ENCODE measurements at regions not wholly inside any gene's neighbourhood (a gene's known extent, or its start where the extent isn't known, plus 50 kb on each side); places are given as distances from the start of the nearest gene placed in this dataset.
A peak's percentile ranks its signal among the peaks of the same experiment; 100 is the strongest.

- TF ChIP-seq CTCF (IDR thresholded peaks at IDR 0.05; ENCODE audit: insufficient read depth, low read length, poor library complexity, severe bottlenecking): no peak
- DNase-seq (ENCODE audit: low read depth): no peak
- H3K36me3 ChIP-seq (ENCODE audit: control insufficient read depth, insufficient read depth, low read length): no peaks in the 10 kb centered on the region
- H3K27me3 ChIP-seq (ENCODE audit: control insufficient read depth, insufficient read depth, low read length): no peaks in the 10 kb centered on the region
- no peak overlapping the region for H3K4me3 ChIP-seq (ENCODE audit: low read depth, low read length)
These were observed 56.7 kb upstream of the ADGRL3 start for GRCh38 chr4:61143461-61143860.

GRCh38 chr4:61149278-61149677, 50.8 kb upstream of the ADGRL3 start:
- H3K36me3 ChIP-seq (ENCODE audit: control insufficient read depth, insufficient read depth, low read length): no peaks in the 10 kb centered on the region
- peak; percentile 1 for DNase-seq (ENCODE audit: low read depth)
- no peak for TF ChIP-seq CTCF (IDR thresholded peaks at IDR 0.05; ENCODE audit: insufficient read depth, low read length, poor library complexity, severe bottlenecking)
- no peak overlapping the region for H3K4me3 ChIP-seq (ENCODE audit: low read depth, low read length)
- H3K27me3 ChIP-seq (ENCODE audit: control insufficient read depth, insufficient read depth, low read length): no peaks in the 10 kb centered on the region

All from kidney epithelial cell (primary cell).